DND-41 (cell line): ENCODE measurements at regions not wholly inside any gene's neighbourhood (a gene's known extent, or its start where the extent isn't known, plus 50 kb on each side); places are given as distances from the start of the nearest gene placed in this dataset.

Source experiments
- EZH2 ChIP-seq: IDR thresholded peaks from 3 replicates; pipeline ENCODE4 v1.6.1; 2012; ENCODE audit warnings: borderline replicate concordance, low read depth, mild to moderate bottlenecking, moderate library complexity, low read length, inconsistent platforms; ENCODE audit not compliant: severe bottlenecking
- TF ChIP-seq, protein P1 (sequence below): IDR thresholded peaks from 2 replicates; pipeline ENCODE4 v1.5.1; 2012; ENCODE audit warnings: borderline replicate concordance, low read length, moderate library complexity, mild to moderate bottlenecking; ENCODE audit not compliant: poor library complexity, severe bottlenecking; ENCODE audit errors: extremely low read depth

DNA sequence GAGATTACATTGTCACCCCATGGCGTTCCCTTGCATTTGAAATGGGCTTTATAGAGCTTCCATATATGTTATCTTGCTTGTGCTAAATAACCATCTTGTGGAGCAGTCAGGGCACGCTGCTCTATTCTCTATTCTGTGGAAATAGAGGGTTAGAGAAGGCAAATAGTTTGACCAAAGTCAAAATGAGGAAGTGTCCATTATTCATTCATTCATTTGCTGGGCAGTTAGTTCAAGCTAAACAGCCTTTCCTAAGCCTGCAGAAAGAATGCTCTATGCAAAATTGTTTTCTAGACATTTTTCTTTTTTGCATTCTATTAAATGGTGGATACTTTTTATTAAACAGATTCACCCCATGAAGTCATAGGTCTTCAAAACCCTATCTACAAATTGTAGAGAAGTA is 67.8 kb upstream of the ELAC2 start:
- TF ChIP-seq, protein P1, sequence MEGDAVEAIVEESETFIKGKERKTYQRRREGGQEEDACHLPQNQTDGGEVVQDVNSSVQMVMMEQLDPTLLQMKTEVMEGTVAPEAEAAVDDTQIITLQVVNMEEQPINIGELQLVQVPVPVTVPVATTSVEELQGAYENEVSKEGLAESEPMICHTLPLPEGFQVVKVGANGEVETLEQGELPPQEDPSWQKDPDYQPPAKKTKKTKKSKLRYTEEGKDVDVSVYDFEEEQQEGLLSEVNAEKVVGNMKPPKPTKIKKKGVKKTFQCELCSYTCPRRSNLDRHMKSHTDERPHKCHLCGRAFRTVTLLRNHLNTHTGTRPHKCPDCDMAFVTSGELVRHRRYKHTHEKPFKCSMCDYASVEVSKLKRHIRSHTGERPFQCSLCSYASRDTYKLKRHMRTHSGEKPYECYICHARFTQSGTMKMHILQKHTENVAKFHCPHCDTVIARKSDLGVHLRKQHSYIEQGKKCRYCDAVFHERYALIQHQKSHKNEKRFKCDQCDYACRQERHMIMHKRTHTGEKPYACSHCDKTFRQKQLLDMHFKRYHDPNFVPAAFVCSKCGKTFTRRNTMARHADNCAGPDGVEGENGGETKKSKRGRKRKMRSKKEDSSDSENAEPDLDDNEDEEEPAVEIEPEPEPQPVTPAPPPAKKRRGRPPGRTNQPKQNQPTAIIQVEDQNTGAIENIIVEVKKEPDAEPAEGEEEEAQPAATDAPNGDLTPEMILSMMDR, result no peak
- TF ChIP-seq EZH2, result no peak
